ENCODE measurements at regions not wholly inside any gene's neighbourhood (a gene's known extent, or its start where the extent isn't known, plus 50 kb on each side); places are given as distances from the start of the nearest gene placed in this dataset.

DNA sequence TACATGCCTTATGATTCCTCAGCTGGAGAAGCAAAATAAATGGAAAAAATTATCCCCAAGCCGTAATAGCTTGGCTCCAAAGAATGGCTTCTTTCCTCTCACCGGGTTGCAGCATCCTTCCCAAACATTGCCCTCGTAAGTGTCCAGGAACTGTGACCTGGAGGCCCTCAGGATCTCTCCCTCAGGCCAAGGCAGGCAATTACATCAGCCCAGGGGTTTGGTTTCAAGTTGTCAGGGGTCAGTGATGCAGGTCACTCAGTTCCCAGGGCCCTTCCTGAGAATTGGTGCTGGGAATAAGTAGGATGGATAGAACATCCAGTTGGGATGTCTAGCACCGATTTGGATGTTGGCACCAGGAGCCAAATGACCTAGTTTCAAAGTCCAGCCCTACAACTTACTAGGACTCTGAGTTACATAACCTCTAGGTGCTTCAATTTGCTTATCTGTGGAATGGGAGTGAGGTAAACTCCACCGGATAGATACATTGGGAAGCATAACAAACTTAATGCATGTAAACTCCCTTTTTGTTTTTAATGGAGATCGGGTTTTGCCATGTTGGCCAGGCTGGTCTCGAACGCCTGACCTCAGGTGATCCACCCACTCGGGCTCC lies 133.5 kb upstream of the DAP start:
- no peak overlapping the region for H2AFZ ChIP-seq (ENCODE audit: low read length)
- H3K9me3 ChIP-seq (ENCODE audit: low read depth, low read length) = no peaks in the 10 kb centered on the region
- H4K20me1 ChIP-seq (ENCODE audit: insufficient read depth, low read length) = no peaks in the 10 kb centered on the region
- no peak overlapping the region for H3K4me2 ChIP-seq (ENCODE audit: insufficient read depth, low read length)
- H3K4me3 ChIP-seq (ENCODE audit: insufficient read depth, low read length) = no peak overlapping the region
- no peaks in the 10 kb centered on the region for H3K79me2 ChIP-seq (ENCODE audit: insufficient read depth, low read length)
- DNase-seq (ENCODE audit: insufficient read length, low spot score, missing footprints) = no peak
- no peaks in the 10 kb centered on the region for H3K36me3 ChIP-seq (ENCODE audit: insufficient read depth, low read length)
- TF ChIP-seq, protein P1, sequence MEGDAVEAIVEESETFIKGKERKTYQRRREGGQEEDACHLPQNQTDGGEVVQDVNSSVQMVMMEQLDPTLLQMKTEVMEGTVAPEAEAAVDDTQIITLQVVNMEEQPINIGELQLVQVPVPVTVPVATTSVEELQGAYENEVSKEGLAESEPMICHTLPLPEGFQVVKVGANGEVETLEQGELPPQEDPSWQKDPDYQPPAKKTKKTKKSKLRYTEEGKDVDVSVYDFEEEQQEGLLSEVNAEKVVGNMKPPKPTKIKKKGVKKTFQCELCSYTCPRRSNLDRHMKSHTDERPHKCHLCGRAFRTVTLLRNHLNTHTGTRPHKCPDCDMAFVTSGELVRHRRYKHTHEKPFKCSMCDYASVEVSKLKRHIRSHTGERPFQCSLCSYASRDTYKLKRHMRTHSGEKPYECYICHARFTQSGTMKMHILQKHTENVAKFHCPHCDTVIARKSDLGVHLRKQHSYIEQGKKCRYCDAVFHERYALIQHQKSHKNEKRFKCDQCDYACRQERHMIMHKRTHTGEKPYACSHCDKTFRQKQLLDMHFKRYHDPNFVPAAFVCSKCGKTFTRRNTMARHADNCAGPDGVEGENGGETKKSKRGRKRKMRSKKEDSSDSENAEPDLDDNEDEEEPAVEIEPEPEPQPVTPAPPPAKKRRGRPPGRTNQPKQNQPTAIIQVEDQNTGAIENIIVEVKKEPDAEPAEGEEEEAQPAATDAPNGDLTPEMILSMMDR (IDR thresholded peaks at IDR 0.05; ENCODE audit: extremely low read depth, low read depth, low read length) = no peak
- no peak overlapping the region for H3K27ac ChIP-seq (ENCODE audit: low read depth, low read length)
- H3K27me3 ChIP-seq (ENCODE audit: insufficient read depth, low read length) = peaks cover 3% of the 10 kb centered on the region
- H3K4me1 ChIP-seq (ENCODE audit: insufficient read depth, low read length) = no peaks in the 10 kb centered on the region

DNA sequence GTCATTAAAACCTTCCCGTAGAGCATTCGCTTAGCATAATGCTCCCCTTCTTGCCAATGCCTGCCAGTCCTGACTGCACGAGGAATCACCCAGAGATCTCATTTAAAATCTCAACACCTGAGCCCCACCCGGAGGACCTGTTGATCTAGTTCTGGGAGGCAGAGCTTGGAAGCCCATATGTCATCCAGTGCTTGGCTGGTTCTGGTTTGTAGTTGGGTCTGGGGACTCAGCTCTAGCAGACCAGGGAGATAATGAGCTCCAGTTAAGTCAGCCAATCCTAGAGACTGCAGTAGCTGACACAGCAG lies 131.8 kb upstream of the DAP start:
- Histone ChIP-seq H3K27me3 (ENCODE audit: insufficient read depth, low read length) (no peaks in the 10 kb centered on the region), H3K79me2 (ENCODE audit: insufficient read depth, low read length) (no peaks in the 10 kb centered on the region), H2AFZ (ENCODE audit: low read length) (no peak overlapping the region), H4K20me1 (ENCODE audit: insufficient read depth, low read length) (no peaks in the 10 kb centered on the region), H3K27ac (ENCODE audit: low read depth, low read length) (no peak overlapping the region), H3K4me1 (ENCODE audit: insufficient read depth, low read length) (no peaks in the 10 kb centered on the region), H3K4me2 (ENCODE audit: insufficient read depth, low read length) (no peak overlapping the region), H3K36me3 (ENCODE audit: insufficient read depth, low read length) (no peaks in the 10 kb centered on the region), H3K9me3 (ENCODE audit: low read depth, low read length) (no peaks in the 10 kb centered on the region), H3K4me3 (ENCODE audit: insufficient read depth, low read length) (no peak overlapping the region)
- TF ChIP-seq, protein P1 (IDR thresholded peaks at IDR 0.05; ENCODE audit: extremely low read depth, low read depth, low read length) = no peak
- DNase-seq (ENCODE audit: insufficient read length, low spot score, missing footprints) = no peak

DNA sequence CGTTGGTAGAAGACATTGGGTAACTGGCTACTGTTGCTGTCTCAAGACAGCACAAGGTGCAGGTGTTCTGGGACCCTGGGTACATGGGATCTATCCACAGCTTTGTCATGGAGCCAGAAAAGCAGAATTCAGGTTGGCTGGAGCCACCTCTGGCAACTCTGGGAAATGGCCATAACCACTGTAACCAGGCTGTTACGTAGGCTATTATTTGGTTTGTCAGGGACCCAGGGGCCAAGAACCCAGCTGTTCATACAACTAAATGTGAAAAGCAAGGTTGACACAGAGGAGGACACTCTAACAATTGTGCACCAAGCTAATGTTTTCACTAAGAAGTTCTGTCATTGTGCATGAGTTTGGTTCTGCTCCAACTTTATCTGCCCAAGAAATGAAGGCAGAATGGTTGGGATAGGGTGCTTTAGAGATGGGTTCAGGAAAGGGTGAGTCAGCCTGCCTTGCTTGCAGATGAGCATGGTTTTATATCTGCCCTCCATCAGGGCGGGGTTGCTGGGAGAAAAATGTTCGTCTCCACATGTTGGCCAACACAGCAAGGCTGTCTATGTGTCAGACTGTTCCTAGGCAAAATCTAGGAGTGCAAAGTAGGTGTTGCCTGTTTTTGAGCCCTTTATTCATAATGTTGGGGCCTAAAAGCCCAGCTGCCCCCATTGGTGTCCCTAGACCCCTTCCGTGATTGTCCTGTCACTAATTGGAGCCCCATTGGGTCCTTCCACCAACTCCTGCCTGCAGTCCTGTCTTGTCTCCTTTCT lies 131.3 kb upstream of the DAP start:
- Histone ChIP-seq H3K36me3 (ENCODE audit: insufficient read depth, low read length) (no peaks in the 10 kb centered on the region), H3K4me3 (ENCODE audit: insufficient read depth, low read length) (no peak overlapping the region), H4K20me1 (ENCODE audit: insufficient read depth, low read length) (no peaks in the 10 kb centered on the region), H3K4me1 (ENCODE audit: insufficient read depth, low read length) (no peaks in the 10 kb centered on the region), H3K27me3 (ENCODE audit: insufficient read depth, low read length) (no peaks in the 10 kb centered on the region), H3K9me3 (ENCODE audit: low read depth, low read length) (no peaks in the 10 kb centered on the region), H2AFZ (ENCODE audit: low read length) (no peak overlapping the region), H3K27ac (ENCODE audit: low read depth, low read length) (no peak overlapping the region), H3K79me2 (ENCODE audit: insufficient read depth, low read length) (no peaks in the 10 kb centered on the region), H3K4me2 (ENCODE audit: insufficient read depth, low read length) (no peak overlapping the region)
- TF ChIP-seq, protein P1 (IDR thresholded peaks at IDR 0.05; ENCODE audit: extremely low read depth, low read depth, low read length) = no peak
- DNase-seq (ENCODE audit: insufficient read length, low spot score, missing footprints) = no peak

DNA sequence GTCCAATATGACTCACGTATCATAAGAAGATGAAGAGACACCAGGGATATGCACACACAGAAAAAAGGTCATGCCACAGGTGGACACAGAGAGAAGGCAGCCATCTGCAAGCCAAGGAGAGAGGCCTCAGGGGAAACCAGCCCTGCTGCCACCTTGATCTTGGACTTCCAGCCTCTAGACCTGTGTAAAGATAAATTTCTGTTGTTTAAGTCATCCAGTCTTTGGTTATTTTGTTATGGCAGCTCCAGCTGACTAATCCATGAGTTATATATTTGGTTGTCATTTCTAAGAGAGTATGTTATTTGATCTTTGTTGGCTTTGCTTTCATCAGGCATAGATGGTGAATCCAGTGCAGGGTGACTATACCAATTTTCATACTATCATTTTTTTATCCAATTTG lies 130.2 kb upstream of the DAP start:
- no peak overlapping the region for H3K4me2 ChIP-seq (ENCODE audit: insufficient read depth, low read length)
- H3K79me2 ChIP-seq (ENCODE audit: insufficient read depth, low read length) = no peaks in the 10 kb centered on the region
- no peak overlapping the region for H3K27ac ChIP-seq (ENCODE audit: low read depth, low read length)
- H3K36me3 ChIP-seq (ENCODE audit: insufficient read depth, low read length) = no peaks in the 10 kb centered on the region
- H3K9me3 ChIP-seq (ENCODE audit: low read depth, low read length) = no peaks in the 10 kb centered on the region
- no peaks in the 10 kb centered on the region for H3K27me3 ChIP-seq (ENCODE audit: insufficient read depth, low read length)
- no peak overlapping the region for H3K4me3 ChIP-seq (ENCODE audit: insufficient read depth, low read length)
- DNase-seq (ENCODE audit: insufficient read length, low spot score, missing footprints) = no peak
- H3K4me1 ChIP-seq (ENCODE audit: insufficient read depth, low read length) = no peaks in the 10 kb centered on the region
- no peaks in the 10 kb centered on the region for H4K20me1 ChIP-seq (ENCODE audit: insufficient read depth, low read length)
- TF ChIP-seq, protein P1 (IDR thresholded peaks at IDR 0.05; ENCODE audit: extremely low read depth, low read depth, low read length) = no peak
- H2AFZ ChIP-seq (ENCODE audit: low read length) = no peak overlapping the region
